ENCODE measurements at regions not wholly inside any gene's neighbourhood (a gene's known extent, or its start where the extent isn't known, plus 50 kb on each side); places are given as distances from the start of the nearest gene placed in this dataset.

GRCh38 chr3:41073190-41073589, 126.1 kb upstream of the CTNNB1 start:
- ChIA-PET POLR2A (no interaction called here), CTCF (ENCODE audit: low intra/inter-chr PET ratio) (no interaction called here)
- peak; percentile 42; the same call in 2 of the 3 replicates for ATAC-seq
- DNase-seq (ENCODE audit: extremely low read depth in 1 of 4, low spot score in 3 of 4) = peak in 2 of 4 experiments; percentile 15 to 36
- no peak overlapping the region for H3K9ac ChIP-seq (ENCODE audit: insufficient read depth in 1 of 2, low read depth in 2 of 2, low read length in 2 of 2)
- FAIRE-seq = no peak
- no peak overlapping the region for H3K4me3 ChIP-seq
- intact Hi-C loops (cut with micrococcal nuclease) (no loop called here), in situ Hi-C loops (cut with MboI) (no loop called here)
- BruUV-seq (replicated peaks) = no TSS peak
- H3K4me1 ChIP-seq (replicated peaks in 1 of 2; ENCODE audit: control insufficient read depth in 2 of 2, insufficient read depth in 2 of 2, low read length in 2 of 2) = peaks cover 0 to 5% of the 10 kb centered on the region in 2 experiments; a peak in 2 of 5 replicates
- no peaks in the 10 kb centered on the region for H4K20me1 ChIP-seq (replicated peaks; ENCODE audit: control insufficient read depth, insufficient read depth, low read length)
- H3K9me1 ChIP-seq (ENCODE audit: control insufficient read depth, insufficient read depth, low read length) = no peaks in the 10 kb centered on the region
- H3K4me2 ChIP-seq (ENCODE audit: insufficient read depth, low read length) = no peak overlapping the region
- H2AFZ ChIP-seq (ENCODE audit: low read depth, low read length) = no peak overlapping the region
- H3K36me3 ChIP-seq (ENCODE audit: control insufficient read depth, insufficient read depth, low read length) = no peaks in the 10 kb centered on the region
- H3K9me3 ChIP-seq (replicated peaks; ENCODE audit: control insufficient read depth, insufficient read depth, low read depth, low read length) = no peaks in the 10 kb centered on the region
- H3K27me3 ChIP-seq (ENCODE audit: control insufficient read depth in 2 of 2, insufficient read depth in 2 of 2, low read length in 2 of 2) = peaks cover 1 to 18% of the 10 kb centered on the region in 2 experiments; a peak in 2 of 5 replicates
- H3K27ac ChIP-seq (ENCODE audit: extremely low read depth, low read depth, low read length) = no peak overlapping the region
- WGBS (ENCODE audit: insufficient coverage, low coverage, missing lambda C conversion rate) = 0% methylated on average over 5 of the region's 5 CpGs
- H3K79me2 ChIP-seq (ENCODE audit: control insufficient read depth, insufficient read depth, low read length) = no peaks in the 10 kb centered on the region
- TF ChIP-seq, protein P1, sequence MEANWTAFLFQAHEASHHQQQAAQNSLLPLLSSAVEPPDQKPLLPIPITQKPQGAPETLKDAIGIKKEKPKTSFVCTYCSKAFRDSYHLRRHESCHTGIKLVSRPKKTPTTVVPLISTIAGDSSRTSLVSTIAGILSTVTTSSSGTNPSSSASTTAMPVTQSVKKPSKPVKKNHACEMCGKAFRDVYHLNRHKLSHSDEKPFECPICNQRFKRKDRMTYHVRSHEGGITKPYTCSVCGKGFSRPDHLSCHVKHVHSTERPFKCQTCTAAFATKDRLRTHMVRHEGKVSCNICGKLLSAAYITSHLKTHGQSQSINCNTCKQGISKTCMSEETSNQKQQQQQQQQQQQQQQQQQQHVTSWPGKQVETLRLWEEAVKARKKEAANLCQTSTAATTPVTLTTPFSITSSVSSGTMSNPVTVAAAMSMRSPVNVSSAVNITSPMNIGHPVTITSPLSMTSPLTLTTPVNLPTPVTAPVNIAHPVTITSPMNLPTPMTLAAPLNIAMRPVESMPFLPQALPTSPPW (CRISPR knock-in tag; IDR thresholded peaks at IDR 0.05) = no peak
- TF ChIP-seq NFE2 (IDR thresholded peaks at IDR 0.05; ENCODE audit: low read depth) (peak; percentile 52; the same call in 1 of the 2 replicates), E2F6 (IDR thresholded peaks at IDR 0.05; ENCODE audit: borderline replicate concordance in 1 of 2, extremely low read depth in 1 of 2, insufficient read depth in 1 of 2, insufficient read length in 1 of 2, low read depth in 1 of 2, low read length in 1 of 2, poor library complexity in 1 of 2, severe bottlenecking in 1 of 2) (peak in 1 of 2 experiments; percentile 45), FOSL1 (tag; conservative IDR thresholded peaks at IDR 0.05) (peak; percentile 81), ZBED1 (IDR thresholded peaks at IDR 0.05) (no peak), DPF2 (IDR thresholded peaks at IDR 0.05) (0 out of 2 replicates have a peak, but pooled peaks have one; percentile 30), YY1 (IDR thresholded peaks at IDR 0.05; ENCODE audit: borderline replicate concordance in 1 of 3, control insufficient read depth in 1 of 3, extremely low read depth in 1 of 3, insufficient read depth in 3 of 3, insufficient read length in 1 of 3, insufficient replicate concordance in 2 of 3, low read depth in 1 of 3, low read length in 2 of 3) (peak in 1 of 3 experiments; percentile 25), JUN (IDR thresholded peaks at IDR 0.05; ENCODE audit: borderline replicate concordance, low read depth, low read length) (0 out of 2 replicates have a peak, but pooled peaks have one; percentile 17), JUN (CRISPR knock-in tag; IDR thresholded peaks at IDR 0.05; ENCODE audit: borderline replicate concordance) (no peak)
